Endothelial cell of umbilical vein (primary cell): ENCODE measurements at regions not wholly inside any gene's neighbourhood (a gene's known extent, or its start where the extent isn't known, plus 50 kb on each side); places are given as distances from the start of the nearest gene placed in this dataset.

ENCODE experiments used
- BruUV-seq: library from RNA; stranded (reverse); fragments of 400-500 nt; replicated peaks from 2 replicates; lab custom pipeline; 2021; lab: Mats Ljungman, UMichigan
- CTCF ChIA-PET: fragments of 300-600, 350-600 bp; sonication (Branson Sonifier 250); formaldehyde crosslinking; loops from one replicate; lab custom pipeline; 2021; ENCODE audit warnings: antibody characterized with exemption, inconsistent platforms; lab: Charles Lee
- POLR2A ChIA-PET: fragments of 300-600, 350-600 bp; sonication (Branson Sonifier 250); formaldehyde crosslinking; loops from one replicate; lab custom pipeline; 2021; ENCODE audit warnings: antibody characterized with exemption, inconsistent platforms; lab: Charles Lee
- DNase-seq: peaks from one replicate; pipeline ENCODE4 v3.0.0-alpha.2; 2011; ENCODE audit warnings: low read depth, low spot score
- FAIRE-seq: peaks from 2 replicates; lab custom pipeline; 2011; peaks lifted over from hg19 to GRCh38; lab: Jason Lieb, UNC
- H2AFZ ChIP-seq: 2 replicates; pipeline ENCODE4 v1.6.0; 2012; ENCODE audit warnings: low read depth, low read length, control low read depth, inconsistent platforms
- H3K27ac ChIP-seq: 2 replicates; pipeline ENCODE4 v1.5.1; 2011; ENCODE audit warnings: low read depth, mild to moderate bottlenecking, control low read depth, low read length, moderate library complexity; ENCODE audit not compliant: insufficient read depth
- H3K27me3 ChIP-seq, 2 experiments: 2 replicates each; pipeline versions ENCODE4 v1.6.0 to v1.6.1; 2011; ENCODE audit warnings: low read length in 2 of 2, mixed read lengths in 1 of 2; ENCODE audit not compliant: control insufficient read depth in 2 of 2, insufficient read depth in 2 of 2
- H3K36me3 ChIP-seq, 2 experiments: 2 replicates in 1 of 2; 3 replicates in 1 of 2; pipeline ENCODE4 v1.5.1; 2011; ENCODE audit warnings: low read length in 2 of 2, mild to moderate bottlenecking in 1 of 2, moderate library complexity in 1 of 2; ENCODE audit not compliant: control insufficient read depth in 2 of 2, insufficient read depth in 2 of 2; ENCODE audit errors: extremely low read depth in 1 of 2
- H3K4me1 ChIP-seq: 3 replicates; pipeline ENCODE4 v1.5.1; 2011; ENCODE audit warnings: mild to moderate bottlenecking, low read length; ENCODE audit not compliant: control insufficient read depth, insufficient read depth; ENCODE audit errors: extremely low read depth
- H3K4me2 ChIP-seq: 2 replicates; pipeline ENCODE4 v1.6.1; 2011; ENCODE audit warnings: low read length, control low read depth, mixed read lengths; ENCODE audit not compliant: insufficient read depth
- H3K4me3 ChIP-seq, 3 experiments: fragments of 200-600 bp in 1 of 3; sonication (generic), shearing (Covaris generic) in 1 of 3; replicated peaks in 1 of 3; 2 replicates each; pipeline ENCODE4 v1.5.1; 2011 to 2016; ENCODE audit warnings: control low read depth in 3 of 3, low read length in 3 of 3, mild to moderate bottlenecking in 2 of 3, inconsistent platforms in 1 of 3, low read depth in 1 of 3, moderate library complexity in 1 of 3; ENCODE audit not compliant: insufficient read depth in 1 of 3
- H3K79me2 ChIP-seq: 2 replicates; pipeline ENCODE4 v1.6.0; 2012; ENCODE audit warnings: low read length, inconsistent platforms; ENCODE audit not compliant: control insufficient read depth, insufficient read depth
- H3K9ac ChIP-seq: replicated peaks from 2 replicates; pipeline ENCODE3; 2011; ENCODE audit warnings: low read length, control low read depth; ENCODE audit not compliant: insufficient read depth; ENCODE audit errors: extremely low read depth
- H3K9me1 ChIP-seq: replicated peaks from 3 replicates; pipeline ENCODE4 v1.6.0; 2011; ENCODE audit warnings: mild to moderate bottlenecking, low read length; ENCODE audit not compliant: control insufficient read depth, insufficient read depth; ENCODE audit errors: extremely low read depth
- H3K9me3 ChIP-seq: replicated peaks from 2 replicates; pipeline ENCODE4 v1.5.1; 2012; ENCODE audit warnings: low read length, inconsistent platforms; ENCODE audit not compliant: control insufficient read depth, insufficient read depth
- H4K20me1 ChIP-seq: replicated peaks from 2 replicates; pipeline ENCODE3; 2011; ENCODE audit warnings: mild to moderate bottlenecking, low read length; ENCODE audit not compliant: control insufficient read depth, insufficient read depth; ENCODE audit errors: extremely low read depth
- EZH2 ChIP-seq: IDR thresholded peaks from 2 replicates; pipeline ENCODE4 v1.6.1; 2012; ENCODE audit warnings: borderline replicate concordance, low read depth, mild to moderate bottlenecking, moderate library complexity, low read length, inconsistent platforms; ENCODE audit not compliant: severe bottlenecking
- FOS ChIP-seq: IDR thresholded peaks from 2 replicates; pipeline ENCODE4 v1.6.1; 2011; ENCODE audit warnings: mild to moderate bottlenecking, low read length, moderate library complexity, borderline replicate concordance; ENCODE audit not compliant: insufficient read depth
- GATA2 ChIP-seq: IDR thresholded peaks from 2 replicates; pipeline ENCODE4 v1.7.0; 2011; ENCODE audit warnings: low read depth, mild to moderate bottlenecking, moderate library complexity, mixed read lengths, low read length; ENCODE audit not compliant: insufficient read length, insufficient read depth
- JUN ChIP-seq: IDR thresholded peaks from 2 replicates; pipeline ENCODE4 v1.6.1; 2011; ENCODE audit warnings: borderline replicate concordance, low read depth; ENCODE audit not compliant: insufficient read length, insufficient read depth
- MYC ChIP-seq: IDR thresholded peaks from one replicate; pipeline ENCODE4 v1.6.1; 2011; ENCODE audit warnings: mild to moderate bottlenecking, low read depth, low read length
- POLR2A ChIP-seq: IDR thresholded peaks from 2 replicates; pipeline ENCODE4 v1.6.1; 2012; ENCODE audit warnings: low read depth, mild to moderate bottlenecking, control low read depth, low read length
- POLR2AphosphoS5 ChIP-seq: IDR thresholded peaks from 2 replicates; pipeline ENCODE4 v1.6.1; 2012; ENCODE audit warnings: low read depth, mild to moderate bottlenecking, control low read depth, low read length, moderate library complexity; ENCODE audit not compliant: insufficient read depth
- dilution Hi-C: fragments of 300-500 bp; cut with MboI; formaldehyde crosslinking; loops from one replicate; pipeline ENCODE4 v1.15.0; 2019; ENCODE audit warnings: low sequenced_read_pairs; ENCODE audit not compliant: extremely low pct_ligation_motif_present
- intact Hi-C: fragments of 100-400 bp; cut with micrococcal nuclease; formaldehyde crosslinking; loops from one replicate; pipeline ENCODE4 v1.10.0; 2022
- TF ChIP-seq, protein P1 (sequence below): IDR thresholded peaks from 2 replicates; pipeline ENCODE4 v1.6.1; 2011; ENCODE audit not compliant: insufficient read depth, insufficient read length
- TF ChIP-seq, protein P2 (sequence below), 2 donors: IDR thresholded peaks; 1 replicate in 1 of 2; 2 replicates in 1 of 2; pipeline ENCODE4 v1.5.1; 2011; ENCODE audit warnings: low read length in 2 of 2, mild to moderate bottlenecking in 2 of 2, moderate library complexity in 2 of 2, control low read depth in 1 of 2, inconsistent platforms in 1 of 2, low read depth in 1 of 2; ENCODE audit not compliant: insufficient read depth in 1 of 2; ENCODE audit errors: extremely low read depth in 1 of 2

DNA sequence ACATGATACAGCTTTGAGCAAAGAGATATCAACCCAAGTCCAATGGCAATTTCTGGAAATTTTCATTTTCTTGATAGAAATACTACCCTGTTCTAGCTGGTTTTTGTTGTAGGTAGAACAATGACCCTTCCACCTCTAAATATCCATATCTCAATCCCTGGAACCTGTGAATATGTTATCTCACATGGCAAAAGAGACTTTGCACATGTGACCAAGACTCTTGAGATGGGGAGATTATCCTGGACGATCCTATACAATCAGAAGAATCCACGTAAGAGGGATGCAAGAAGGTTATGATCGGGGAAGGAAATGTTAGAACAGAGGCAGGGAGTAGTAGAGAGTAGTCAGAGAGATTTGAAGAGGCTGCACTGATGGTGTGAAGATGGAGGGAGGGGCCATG is 124.9 kb downstream of the CCDC71L start:
- Histone ChIP-seq H3K27ac (peak overlapping the region; percentile 95), H3K27me3 (no peaks in the 10 kb centered on the region), H2AFZ (no peak overlapping the region), H3K9me1 (no peaks in the 10 kb centered on the region), H3K4me2 (no peak overlapping the region), H3K36me3 (no peaks in the 10 kb centered on the region), H4K20me1 (no peaks in the 10 kb centered on the region), H3K4me1 (peaks cover 34% of the 10 kb centered on the region), H3K9me3 (no peaks in the 10 kb centered on the region), H3K79me2 (no peaks in the 10 kb centered on the region), H3K4me3 (no peak overlapping the region), H3K9ac (no peak overlapping the region)
- POLR2A ChIA-PET: no interaction called here
- no peak for FAIRE-seq
- BruUV-seq: no TSS peak
- DNase-seq: no peak
- dilution Hi-C loops: no loop called here
- TF ChIP-seq, protein P1, sequence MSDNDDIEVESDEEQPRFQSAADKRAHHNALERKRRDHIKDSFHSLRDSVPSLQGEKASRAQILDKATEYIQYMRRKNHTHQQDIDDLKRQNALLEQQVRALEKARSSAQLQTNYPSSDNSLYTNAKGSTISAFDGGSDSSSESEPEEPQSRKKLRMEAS: no peak
- no peak for TF ChIP-seq GATA2
- TF ChIP-seq POLR2A: no peak
- TF ChIP-seq MYC: no peak
- TF ChIP-seq FOS: no peak
- no peak for TF ChIP-seq EZH2
- TF ChIP-seq POLR2AphosphoS5: no peak
- TF ChIP-seq, protein P2, sequence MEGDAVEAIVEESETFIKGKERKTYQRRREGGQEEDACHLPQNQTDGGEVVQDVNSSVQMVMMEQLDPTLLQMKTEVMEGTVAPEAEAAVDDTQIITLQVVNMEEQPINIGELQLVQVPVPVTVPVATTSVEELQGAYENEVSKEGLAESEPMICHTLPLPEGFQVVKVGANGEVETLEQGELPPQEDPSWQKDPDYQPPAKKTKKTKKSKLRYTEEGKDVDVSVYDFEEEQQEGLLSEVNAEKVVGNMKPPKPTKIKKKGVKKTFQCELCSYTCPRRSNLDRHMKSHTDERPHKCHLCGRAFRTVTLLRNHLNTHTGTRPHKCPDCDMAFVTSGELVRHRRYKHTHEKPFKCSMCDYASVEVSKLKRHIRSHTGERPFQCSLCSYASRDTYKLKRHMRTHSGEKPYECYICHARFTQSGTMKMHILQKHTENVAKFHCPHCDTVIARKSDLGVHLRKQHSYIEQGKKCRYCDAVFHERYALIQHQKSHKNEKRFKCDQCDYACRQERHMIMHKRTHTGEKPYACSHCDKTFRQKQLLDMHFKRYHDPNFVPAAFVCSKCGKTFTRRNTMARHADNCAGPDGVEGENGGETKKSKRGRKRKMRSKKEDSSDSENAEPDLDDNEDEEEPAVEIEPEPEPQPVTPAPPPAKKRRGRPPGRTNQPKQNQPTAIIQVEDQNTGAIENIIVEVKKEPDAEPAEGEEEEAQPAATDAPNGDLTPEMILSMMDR (IDR thresholded peaks at IDR 0.05; ENCODE audit: extremely low read depth in 1 of 2, insufficient read depth in 1 of 2, low read depth in 1 of 2, low read length in 2 of 2): no peak
- no peak for TF ChIP-seq JUN
- CTCF ChIA-PET: interaction anchor here (2.2 kb wide), 1 partner anchor 74 kb away, joined by 5 read pairs; no protein-coding TSS in a partner anchor
- intact Hi-C loops: loop anchor here (5.0 to 10.0 kb wide), 2 partner anchors 629 to 1061 kb away; partner anchors contain the start of gene HBP1
